Neural crest cell (in vitro differentiated cells): ENCODE measurements at regions not wholly inside any gene's neighbourhood (a gene's known extent, or its start where the extent isn't known, plus 50 kb on each side); places are given as distances from the start of the nearest gene placed in this dataset.
A peak's percentile ranks its signal among the peaks of the same experiment; 100 is the strongest.

Experiments
- DNase-seq: peaks from one replicate; pipeline ENCODE4 v3.0.0; 2021; ENCODE audit warnings: low read depth, mixed read lengths, low spot score
- H3K27ac Mint-ChIP-seq: one replicate; pipeline ENCODE4 v1.8.0; 2021; ENCODE audit warnings: mild to moderate bottlenecking, mixed read lengths; ENCODE audit not compliant: unreplicated experiment
- H3K27me3 Mint-ChIP-seq: 2 replicates; pipeline ENCODE4 v1.8.0; 2021; ENCODE audit warnings: low read depth, mild to moderate bottlenecking, mixed read lengths
- H3K36me3 Mint-ChIP-seq: 2 replicates; pipeline ENCODE4 v1.8.0; 2021; ENCODE audit warnings: low read depth, mild to moderate bottlenecking, mixed read lengths
- H3K4me1 Mint-ChIP-seq: 2 replicates; pipeline ENCODE4 v1.8.0; 2021; ENCODE audit warnings: mixed read lengths
- H3K4me3 Mint-ChIP-seq: one replicate; pipeline ENCODE4 v1.8.0; 2021; ENCODE audit warnings: mild to moderate bottlenecking, mixed read lengths
- H3K9me3 Mint-ChIP-seq: 2 replicates; pipeline ENCODE4 v1.8.0; 2021; ENCODE audit warnings: mixed read lengths
- CTCF ChIP-seq: fragments of 200-600 bp; sonication (generic); conservative IDR thresholded peaks from 2 replicates; pipeline ENCODE4 v1.5.0; 2021; ENCODE audit warnings: antibody characterized with exemption, mild to moderate bottlenecking

- Mint-ChIP-seq H3K27ac (no peak overlapping the region), H3K4me1 (peaks cover 4% of the 10 kb centered on the region), H3K36me3 (no peaks in the 10 kb centered on the region), H3K9me3 (no peaks in the 10 kb centered on the region), H3K4me3 (no peak overlapping the region), H3K27me3 (no peaks in the 10 kb centered on the region)
- DNase-seq: no peak
- TF ChIP-seq CTCF: no peak
Observed at GRCh38 chr4:180434131-180434895, 1808.9 kb upstream of the TENM3 start.

GRCh38 chr4:180436361-180436760, 1806.8 kb upstream of the TENM3 start:
- no peak for DNase-seq
- Mint-ChIP-seq H3K4me1 (peaks cover 4% of the 10 kb centered on the region), H3K9me3 (no peaks in the 10 kb centered on the region), H3K36me3 (no peaks in the 10 kb centered on the region), H3K27me3 (no peaks in the 10 kb centered on the region), H3K27ac (no peak overlapping the region), H3K4me3 (no peak overlapping the region)
- no peak for TF ChIP-seq CTCF

- Mint-ChIP-seq H3K36me3 (no peaks in the 10 kb centered on the region), H3K27me3 (no peaks in the 10 kb centered on the region), H3K27ac (no peak overlapping the region), H3K4me3 (no peak overlapping the region), H3K4me1 (peaks cover 4% of the 10 kb centered on the region), H3K9me3 (no peaks in the 10 kb centered on the region)
- DNase-seq: no peak
- TF ChIP-seq CTCF: no peak
Observed at GRCh38 chr4:180437601-180438000, 1805.6 kb upstream of the TENM3 start.

- H3K4me1 Mint-ChIP-seq: no peaks in the 10 kb centered on the region
- H3K9me3 Mint-ChIP-seq: no peaks in the 10 kb centered on the region
- no peak overlapping the region for H3K27ac Mint-ChIP-seq
- H3K36me3 Mint-ChIP-seq: no peaks in the 10 kb centered on the region
- no peak for TF ChIP-seq CTCF
- DNase-seq: no peak
- no peaks in the 10 kb centered on the region for H3K27me3 Mint-ChIP-seq
- H3K4me3 Mint-ChIP-seq: no peak overlapping the region
Observed at GRCh38 chr4:180448306-180448705, 1794.9 kb upstream of the TENM3 start.

- no peak overlapping the region for H3K4me3 Mint-ChIP-seq
- TF ChIP-seq CTCF: peak; percentile 70
- no peaks in the 10 kb centered on the region for H3K27me3 Mint-ChIP-seq
- H3K4me1 Mint-ChIP-seq: no peaks in the 10 kb centered on the region
- no peaks in the 10 kb centered on the region for H3K9me3 Mint-ChIP-seq
- no peaks in the 10 kb centered on the region for H3K36me3 Mint-ChIP-seq
- DNase-seq: no peak
- H3K27ac Mint-ChIP-seq: no peak overlapping the region
Observed at GRCh38 chr4:180449395-180449956, 1793.7 kb upstream of the TENM3 start.
